ENCODE measurements at regions not wholly inside any gene's neighbourhood (a gene's known extent, or its start where the extent isn't known, plus 50 kb on each side); places are given as distances from the start of the nearest gene placed in this dataset.

DNA sequence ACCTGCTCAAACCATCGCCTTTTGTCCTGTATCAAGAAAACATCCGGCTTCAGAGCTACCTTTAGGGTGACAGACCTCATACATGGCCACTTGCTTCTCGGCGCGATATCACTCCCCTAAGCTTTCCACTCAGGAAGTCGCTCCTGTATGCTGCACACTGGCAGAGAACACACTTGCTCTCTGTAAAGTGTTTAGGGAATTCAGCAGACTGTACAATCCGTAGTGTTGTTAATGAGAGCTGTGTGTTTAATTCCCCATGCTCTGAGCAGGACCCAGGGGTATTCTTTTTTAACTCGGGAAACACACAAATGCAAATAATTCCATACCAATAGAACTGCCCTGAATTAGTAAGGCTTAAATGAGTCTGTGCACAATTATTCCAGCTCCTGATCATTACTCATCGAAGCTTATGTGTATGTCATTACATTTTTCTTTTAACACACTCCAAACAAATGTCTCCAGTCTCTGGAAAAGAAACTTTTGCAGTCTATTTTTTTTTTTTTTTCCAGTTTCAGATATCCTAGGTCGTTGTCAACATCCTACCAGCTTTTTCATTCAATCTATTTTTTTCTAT lies 338.7 kb upstream of the ARID1B start:
- no peak for TF ChIP-seq POLR2A (IDR thresholded peaks at IDR 0.05; ENCODE audit: low read length)
- TF ChIP-seq GATA1 (IDR thresholded peaks at IDR 0.05; ENCODE audit: low read depth, low read length) = no peak
